ENCODE measurements at regions not wholly inside any gene's neighbourhood (a gene's known extent, or its start where the extent isn't known, plus 50 kb on each side); places are given as distances from the start of the nearest gene placed in this dataset.
A peak's percentile ranks its signal among the peaks of the same experiment; 100 is the strongest.

- no peaks in the 10 kb centered on the region for H3K9me3 ChIP-seq (replicated peaks; ENCODE audit: control insufficient read depth, low read depth, low read length)
- H3K27me3 ChIP-seq (ENCODE audit: control insufficient read depth, insufficient read depth, low read length), result no peaks in the 10 kb centered on the region
- no peaks in the 10 kb centered on the region for H3K36me3 ChIP-seq (ENCODE audit: control insufficient read depth, insufficient read depth, low read length)
- H3K27ac ChIP-seq (ENCODE audit: low read length), result no peak overlapping the region
- H3K4me3 ChIP-seq (ENCODE audit: low read length), result no peak overlapping the region
- H3K4me1 ChIP-seq (ENCODE audit: control insufficient read depth, insufficient read depth, low read length), result no peaks in the 10 kb centered on the region
- no peak for DNase-seq
- WGBS (ENCODE audit: insufficient coverage), result 90% methylated on average over 4 of the region's 5 CpGs
These were observed 98.3 kb upstream of the SPRED2 start for GRCh38 chr2:65530547-65531320.

GRCh38 chr2:65529419-65529818 lies 97.0 kb upstream of the SPRED2 start:
- no CpG with 5 or more reads among the region's 5 CpGs for WGBS (ENCODE audit: insufficient coverage)
- no peaks in the 10 kb centered on the region for H3K27me3 ChIP-seq (ENCODE audit: control insufficient read depth, insufficient read depth, low read length)
- H3K36me3 ChIP-seq (ENCODE audit: control insufficient read depth, insufficient read depth, low read length), result no peaks in the 10 kb centered on the region
- DNase-seq, result no peak
- no peak overlapping the region for H3K27ac ChIP-seq (ENCODE audit: low read length)
- H3K9me3 ChIP-seq (replicated peaks; ENCODE audit: control insufficient read depth, low read depth, low read length), result peaks cover 2% of the 10 kb centered on the region
- peaks cover 3% of the 10 kb centered on the region for H3K4me1 ChIP-seq (ENCODE audit: control insufficient read depth, insufficient read depth, low read length)
- H3K4me3 ChIP-seq (ENCODE audit: low read length), result no peak overlapping the region

DNA sequence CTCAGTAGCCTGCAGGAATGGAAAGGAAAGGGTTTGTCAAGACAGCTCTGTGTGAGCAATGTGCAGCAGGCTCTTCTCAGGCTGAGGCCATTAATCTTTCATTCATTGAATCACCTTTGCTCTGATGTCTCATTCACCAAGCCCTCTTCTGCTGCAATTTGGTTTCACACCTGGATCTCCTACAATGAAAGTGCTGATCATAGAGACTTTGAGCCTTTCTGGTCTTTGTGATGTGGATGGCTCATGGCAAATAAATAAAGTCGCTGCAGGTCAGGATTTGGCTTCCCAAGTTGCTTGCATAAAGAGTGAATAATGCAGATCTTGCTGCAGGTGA lies 95.8 kb upstream of the SPRED2 start:
- 86% methylated on average over 1 of the region's 1 CpG for WGBS (ENCODE audit: insufficient coverage)
- DNase-seq, result no peak
- H3K9me3 ChIP-seq (replicated peaks; ENCODE audit: control insufficient read depth, low read depth, low read length), result peaks cover 2% of the 10 kb centered on the region
- H3K27me3 ChIP-seq (ENCODE audit: control insufficient read depth, insufficient read depth, low read length), result no peaks in the 10 kb centered on the region
- H3K36me3 ChIP-seq (ENCODE audit: control insufficient read depth, insufficient read depth, low read length), result no peaks in the 10 kb centered on the region
- H3K4me3 ChIP-seq (ENCODE audit: low read length), result no peak overlapping the region
- no peak overlapping the region for H3K27ac ChIP-seq (ENCODE audit: low read length)
- H3K4me1 ChIP-seq (ENCODE audit: control insufficient read depth, insufficient read depth, low read length), result peaks cover 3% of the 10 kb centered on the region

DNA sequence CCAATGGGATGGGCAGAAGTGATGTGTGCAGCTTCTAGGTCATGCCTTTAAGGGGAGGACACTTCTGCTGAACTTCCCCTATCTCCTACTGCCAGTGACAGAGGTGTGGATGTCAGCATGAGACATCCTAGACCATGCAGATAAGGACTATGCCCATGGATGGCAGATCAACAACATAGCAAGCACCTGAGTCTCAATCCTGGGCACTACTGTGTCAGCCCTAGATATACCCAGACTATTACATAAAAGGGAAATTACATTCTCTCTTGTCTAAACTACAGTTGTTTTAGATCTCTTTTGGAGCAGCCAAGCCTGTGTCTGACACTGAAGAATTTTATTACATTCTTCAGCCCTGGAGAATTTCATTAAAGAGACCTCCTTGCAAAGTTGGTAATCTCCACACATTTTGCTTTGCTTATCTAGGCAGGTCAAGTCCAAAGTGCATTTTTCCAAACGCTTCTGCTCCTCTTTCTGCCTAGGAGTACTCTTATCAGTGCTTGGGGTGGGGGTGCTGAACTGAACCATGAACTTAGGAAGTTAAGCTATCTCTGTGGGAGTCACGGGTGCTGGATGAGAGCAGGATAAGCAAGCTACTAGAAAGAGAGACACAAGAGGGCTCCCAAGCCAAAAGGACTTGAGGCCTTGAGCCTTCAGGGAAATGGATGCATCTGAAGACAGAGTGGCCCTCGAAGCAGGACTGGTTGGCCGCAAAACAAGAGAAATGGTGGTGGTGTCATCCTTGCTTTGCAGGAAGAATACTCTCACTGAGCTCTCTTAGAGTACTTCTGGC lies 95.2 kb upstream of the SPRED2 start:
- Histone ChIP-seq H3K4me3 (ENCODE audit: low read length) (no peak overlapping the region), H3K9me3 (replicated peaks; ENCODE audit: control insufficient read depth, low read depth, low read length) (peaks cover 2% of the 10 kb centered on the region), H3K4me1 (ENCODE audit: control insufficient read depth, insufficient read depth, low read length) (peaks cover 3% of the 10 kb centered on the region), H3K27ac (ENCODE audit: low read length) (no peak overlapping the region), H3K36me3 (ENCODE audit: control insufficient read depth, insufficient read depth, low read length) (no peaks in the 10 kb centered on the region), H3K27me3 (ENCODE audit: control insufficient read depth, insufficient read depth, low read length) (no peaks in the 10 kb centered on the region)
- no peak for DNase-seq
- WGBS (ENCODE audit: insufficient coverage), result 71% methylated on average over 3 of the region's 4 CpGs

- Histone ChIP-seq H3K27me3 (ENCODE audit: control insufficient read depth, insufficient read depth, low read length) (no peaks in the 10 kb centered on the region), H3K27ac (ENCODE audit: low read length) (peak overlapping the region; percentile 49), H3K4me1 (ENCODE audit: control insufficient read depth, insufficient read depth, low read length) (peaks cover 3% of the 10 kb centered on the region), H3K9me3 (replicated peaks; ENCODE audit: control insufficient read depth, low read depth, low read length) (peaks cover 2% of the 10 kb centered on the region), H3K4me3 (ENCODE audit: low read length) (no peak overlapping the region), H3K36me3 (ENCODE audit: control insufficient read depth, insufficient read depth, low read length) (no peaks in the 10 kb centered on the region)
- WGBS (ENCODE audit: insufficient coverage), result 14% methylated on average over 1 of the region's 4 CpGs
- DNase-seq, result peak; percentile 92
These were observed 93.3 kb upstream of the SPRED2 start for GRCh38 chr2:65525616-65526231.

DNA sequence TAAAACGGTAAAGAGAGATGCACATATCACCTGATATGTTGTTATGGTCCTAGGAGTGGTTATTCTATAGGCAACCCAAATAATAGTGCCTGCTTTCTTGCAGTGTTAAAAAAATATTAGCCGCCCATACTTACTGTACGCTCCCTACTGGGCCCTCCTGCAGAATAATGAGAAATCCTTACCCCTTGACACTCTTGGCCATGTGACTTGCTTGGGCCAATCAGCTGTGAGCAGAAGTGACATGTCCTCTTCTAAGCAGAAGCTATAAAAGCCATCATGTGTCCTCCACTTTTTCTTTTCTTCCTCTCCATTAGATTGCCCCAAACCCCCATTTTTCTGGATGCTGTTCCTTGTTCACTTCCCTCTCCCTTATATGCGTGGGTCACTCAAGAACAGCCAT lies 90.5 kb upstream of the SPRED2 start:
- WGBS (ENCODE audit: insufficient coverage), result 100% methylated on average over 3 of the region's 4 CpGs
- Histone ChIP-seq H3K27me3 (ENCODE audit: control insufficient read depth, insufficient read depth, low read length) (no peaks in the 10 kb centered on the region), H3K9me3 (replicated peaks; ENCODE audit: control insufficient read depth, low read depth, low read length) (peaks cover 2% of the 10 kb centered on the region), H3K4me3 (ENCODE audit: low read length) (no peak overlapping the region), H3K36me3 (ENCODE audit: control insufficient read depth, insufficient read depth, low read length) (no peaks in the 10 kb centered on the region), H3K4me1 (ENCODE audit: control insufficient read depth, insufficient read depth, low read length) (peaks cover 3% of the 10 kb centered on the region), H3K27ac (ENCODE audit: low read length) (no peak overlapping the region)
- DNase-seq, result no peak

- H3K27me3 ChIP-seq (ENCODE audit: control insufficient read depth, insufficient read depth, low read length), result no peaks in the 10 kb centered on the region
- H3K9me3 ChIP-seq (replicated peaks; ENCODE audit: control insufficient read depth, low read depth, low read length), result no peaks in the 10 kb centered on the region
- H3K4me1 ChIP-seq (ENCODE audit: control insufficient read depth, insufficient read depth, low read length), result no peaks in the 10 kb centered on the region
- H3K27ac ChIP-seq (ENCODE audit: low read length), result no peak overlapping the region
- WGBS (ENCODE audit: insufficient coverage), result no CpG with 5 or more reads among the region's 1 CpG
- no peak overlapping the region for H3K4me3 ChIP-seq (ENCODE audit: low read length)
- DNase-seq, result no peak
- H3K36me3 ChIP-seq (ENCODE audit: control insufficient read depth, insufficient read depth, low read length), result no peaks in the 10 kb centered on the region
These were observed 86.4 kb upstream of the SPRED2 start for GRCh38 chr2:65518751-65519150.

DNA sequence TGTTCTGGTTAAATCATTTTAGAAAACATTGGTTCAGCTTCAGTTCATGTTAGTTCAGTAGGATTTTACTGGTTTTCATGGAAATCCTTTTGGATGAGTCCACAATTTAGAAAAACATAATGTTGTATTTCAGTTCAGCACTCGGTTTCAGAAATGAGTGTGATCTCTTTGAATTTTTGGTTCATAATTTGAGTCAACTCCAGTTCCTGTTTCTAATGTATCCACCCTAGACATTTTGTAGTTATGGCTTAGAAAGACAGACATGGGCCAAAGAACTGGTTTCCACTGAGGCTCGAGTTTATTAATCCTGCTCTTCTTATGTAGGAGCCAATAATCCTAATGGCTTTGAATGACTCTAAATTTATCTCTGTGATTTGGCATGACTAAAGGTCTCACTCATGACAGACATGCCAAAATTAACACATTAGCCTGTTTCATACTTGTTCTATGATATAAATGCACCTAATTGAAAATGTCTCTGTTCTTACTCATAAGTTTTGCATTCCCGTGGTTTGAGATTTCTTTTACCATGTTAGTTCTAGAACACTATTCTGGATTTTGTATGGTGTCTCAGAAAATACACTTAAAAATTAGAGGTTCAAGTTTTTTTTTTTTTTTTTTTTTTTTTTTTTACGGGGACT lies 82.3 kb upstream of the SPRED2 start:
- Histone ChIP-seq H3K27me3 (ENCODE audit: control insufficient read depth, insufficient read depth, low read length) (no peaks in the 10 kb centered on the region), H3K4me1 (ENCODE audit: control insufficient read depth, insufficient read depth, low read length) (no peaks in the 10 kb centered on the region), H3K36me3 (ENCODE audit: control insufficient read depth, insufficient read depth, low read length) (no peaks in the 10 kb centered on the region), H3K27ac (ENCODE audit: low read length) (no peak overlapping the region), H3K9me3 (replicated peaks; ENCODE audit: control insufficient read depth, low read depth, low read length) (peaks cover 2% of the 10 kb centered on the region), H3K4me3 (ENCODE audit: low read length) (no peak overlapping the region)
- no peak for DNase-seq
- no CpG with 5 or more reads among the region's 4 CpGs for WGBS (ENCODE audit: insufficient coverage)

- no peak for DNase-seq
- H3K27ac ChIP-seq (ENCODE audit: low read length), result no peak overlapping the region
- no peaks in the 10 kb centered on the region for H3K36me3 ChIP-seq (ENCODE audit: control insufficient read depth, insufficient read depth, low read length)
- no peak overlapping the region for H3K4me3 ChIP-seq (ENCODE audit: low read length)
- peaks cover 2% of the 10 kb centered on the region for H3K9me3 ChIP-seq (replicated peaks; ENCODE audit: control insufficient read depth, low read depth, low read length)
- no CpG with 5 or more reads among the region's 5 CpGs for WGBS (ENCODE audit: insufficient coverage)
- no peaks in the 10 kb centered on the region for H3K4me1 ChIP-seq (ENCODE audit: control insufficient read depth, insufficient read depth, low read length)
- no peaks in the 10 kb centered on the region for H3K27me3 ChIP-seq (ENCODE audit: control insufficient read depth, insufficient read depth, low read length)
These were observed 80.4 kb upstream of the SPRED2 start for GRCh38 chr2:65512783-65513182.

GRCh38 chr2:65511306-65511705 lies 78.9 kb upstream of the SPRED2 start:
- DNase-seq, result no peak
- H3K4me3 ChIP-seq (ENCODE audit: low read length), result no peak overlapping the region
- H3K27ac ChIP-seq (ENCODE audit: low read length), result no peak overlapping the region
- H3K4me1 ChIP-seq (ENCODE audit: control insufficient read depth, insufficient read depth, low read length), result no peaks in the 10 kb centered on the region
- peaks cover 2% of the 10 kb centered on the region for H3K9me3 ChIP-seq (replicated peaks; ENCODE audit: control insufficient read depth, low read depth, low read length)
- no CpG with 5 or more reads among the region's 2 CpGs for WGBS (ENCODE audit: insufficient coverage)
- no peaks in the 10 kb centered on the region for H3K27me3 ChIP-seq (ENCODE audit: control insufficient read depth, insufficient read depth, low read length)
- no peaks in the 10 kb centered on the region for H3K36me3 ChIP-seq (ENCODE audit: control insufficient read depth, insufficient read depth, low read length)

All from muscle of leg (tissue), 3 donors.